Activated CD4-positive, alpha-beta memory T cell treated with anti-CD3 and anti-CD28 coated beads, Interleukin-2, amount 10 ng/mL, durations not matched to agents 7 days and 5 days (primary cell): ENCODE measurements at regions not wholly inside any gene's neighbourhood (a gene's known extent, or its start where the extent isn't known, plus 50 kb on each side); places are given as distances from the start of the nearest gene placed in this dataset.

Experiments used
- CTCF ChIA-PET: fragments of 350-600 bp; sonication (Branson Sonifier 250); formaldehyde crosslinking; loops from one replicate; lab custom pipeline; 2021; ENCODE audit warnings: antibody characterized with exemption, inconsistent platforms; lab: Charles Lee
- POLR2A ChIA-PET: fragments of 350-600 bp; sonication (Branson Sonifier 250); formaldehyde crosslinking; loops from one replicate; lab custom pipeline; 2021; ENCODE audit warnings: antibody characterized with exemption; lab: Charles Lee
- DNase-seq: peaks from one replicate; pipeline ENCODE4 v3.0.0-alpha.2; 2020
- H3K27ac Mint-ChIP-seq: one replicate; pipeline ENCODE4 v1.8.0; 2021; ENCODE audit warnings: mild to moderate bottlenecking, mixed read lengths
- H3K27me3 Mint-ChIP-seq: one replicate; pipeline ENCODE4 v1.8.0; 2021; ENCODE audit warnings: mixed read lengths
- H3K36me3 Mint-ChIP-seq: one replicate; pipeline ENCODE4 v1.8.0; 2021; ENCODE audit warnings: low read depth, mixed read lengths
- H3K4me1 Mint-ChIP-seq: one replicate; pipeline ENCODE4 v1.8.0; 2021; ENCODE audit warnings: mixed read lengths
- H3K4me3 Mint-ChIP-seq: one replicate; pipeline ENCODE4 v1.8.0; 2021; ENCODE audit warnings: mild to moderate bottlenecking, mixed read lengths
- H3K9me3 Mint-ChIP-seq: one replicate; pipeline ENCODE4 v1.8.0; 2021; ENCODE audit warnings: mixed read lengths

GRCh38 chr1:38129971-38130370 lies 83.4 kb upstream of the POU3F1 start:
- Mint-ChIP-seq H3K36me3 (no peaks in the 10 kb centered on the region), H3K4me3 (no peak overlapping the region), H3K27me3 (peaks cover 32% of the 10 kb centered on the region), H3K4me1 (no peaks in the 10 kb centered on the region), H3K9me3 (no peaks in the 10 kb centered on the region), H3K27ac (no peak overlapping the region)
- ChIA-PET POLR2A (no interaction called here), CTCF (no interaction called here)
- no peak for DNase-seq

- Mint-ChIP-seq H3K27ac (no peak overlapping the region), H3K4me1 (no peaks in the 10 kb centered on the region), H3K27me3 (peaks cover 28% of the 10 kb centered on the region), H3K9me3 (no peaks in the 10 kb centered on the region), H3K36me3 (no peaks in the 10 kb centered on the region), H3K4me3 (no peak overlapping the region)
- ChIA-PET CTCF (no interaction called here), POLR2A (no interaction called here)
- DNase-seq, result no peak
These were observed 82.9 kb upstream of the POU3F1 start for GRCh38 chr1:38129473-38129872.

GRCh38 chr1:38128926-38129453 lies 82.4 kb upstream of the POU3F1 start:
- no peak overlapping the region for H3K27ac Mint-ChIP-seq
- no peaks in the 10 kb centered on the region for H3K36me3 Mint-ChIP-seq
- H3K9me3 Mint-ChIP-seq, result no peaks in the 10 kb centered on the region
- POLR2A ChIA-PET, result no interaction called here
- peaks cover 23% of the 10 kb centered on the region for H3K27me3 Mint-ChIP-seq
- H3K4me3 Mint-ChIP-seq, result no peak overlapping the region
- DNase-seq, result no peak
- CTCF ChIA-PET, result no interaction called here
- H3K4me1 Mint-ChIP-seq, result no peaks in the 10 kb centered on the region

GRCh38 chr1:38128511-38128910 lies 81.9 kb upstream of the POU3F1 start:
- CTCF ChIA-PET, result no interaction called here
- H3K36me3 Mint-ChIP-seq, result no peaks in the 10 kb centered on the region

GRCh38 chr1:38127428-38127827 lies 80.8 kb upstream of the POU3F1 start:
- POLR2A ChIA-PET, result no interaction called here
- CTCF ChIA-PET, result no interaction called here

More at GRCh38 chr1:38128511-38128910, 81.9 kb upstream of the POU3F1 start:
- no peak overlapping the region for H3K4me3 Mint-ChIP-seq
- no peaks in the 10 kb centered on the region for H3K9me3 Mint-ChIP-seq
- no peak for DNase-seq
- POLR2A ChIA-PET, result no interaction called here
- peaks cover 20% of the 10 kb centered on the region for H3K27me3 Mint-ChIP-seq
- no peak overlapping the region for H3K27ac Mint-ChIP-seq
- no peaks in the 10 kb centered on the region for H3K4me1 Mint-ChIP-seq

GRCh38 chr1:38126970-38127369 lies 80.4 kb upstream of the POU3F1 start:
- H3K4me1 Mint-ChIP-seq, result no peaks in the 10 kb centered on the region
- CTCF ChIA-PET, result no interaction called here
- no peak overlapping the region for H3K27ac Mint-ChIP-seq

More at GRCh38 chr1:38127428-38127827, 80.8 kb upstream of the POU3F1 start:
- Mint-ChIP-seq H3K4me1 (no peaks in the 10 kb centered on the region), H3K9me3 (no peaks in the 10 kb centered on the region), H3K4me3 (no peak overlapping the region), H3K27ac (no peak overlapping the region), H3K27me3 (peaks cover 12% of the 10 kb centered on the region), H3K36me3 (no peaks in the 10 kb centered on the region)
- DNase-seq, result no peak

GRCh38 chr1:38125837-38126520 lies 79.4 kb upstream of the POU3F1 start:
- DNase-seq, result no peak
- Mint-ChIP-seq H3K4me1 (no peaks in the 10 kb centered on the region), H3K4me3 (no peak overlapping the region), H3K27me3 (peaks cover under 1% of the 10 kb centered on the region), H3K9me3 (no peaks in the 10 kb centered on the region), H3K36me3 (no peaks in the 10 kb centered on the region), H3K27ac (no peak overlapping the region)
- ChIA-PET CTCF (no interaction called here), POLR2A (no interaction called here)

More at GRCh38 chr1:38126970-38127369, 80.4 kb upstream of the POU3F1 start:
- Mint-ChIP-seq H3K27me3 (peaks cover 9% of the 10 kb centered on the region), H3K36me3 (no peaks in the 10 kb centered on the region), H3K9me3 (no peaks in the 10 kb centered on the region), H3K4me3 (no peak overlapping the region)
- POLR2A ChIA-PET, result no interaction called here
- no peak for DNase-seq

GRCh38 chr1:38125016-38125415 lies 78.4 kb upstream of the POU3F1 start:
- no peak for DNase-seq
- POLR2A ChIA-PET, result no interaction called here
- H3K9me3 Mint-ChIP-seq, result no peaks in the 10 kb centered on the region
- no peaks in the 10 kb centered on the region for H3K4me1 Mint-ChIP-seq
- H3K27me3 Mint-ChIP-seq, result no peaks in the 10 kb centered on the region
- H3K36me3 Mint-ChIP-seq, result no peaks in the 10 kb centered on the region
- no peak overlapping the region for H3K27ac Mint-ChIP-seq
- H3K4me3 Mint-ChIP-seq, result no peak overlapping the region
- CTCF ChIA-PET, result no interaction called here

- Mint-ChIP-seq H3K27ac (no peak overlapping the region), H3K36me3 (no peaks in the 10 kb centered on the region), H3K27me3 (no peaks in the 10 kb centered on the region), H3K4me1 (no peaks in the 10 kb centered on the region), H3K9me3 (no peaks in the 10 kb centered on the region), H3K4me3 (no peak overlapping the region)
- DNase-seq, result no peak
- CTCF ChIA-PET, result no interaction called here
- POLR2A ChIA-PET, result no interaction called here
These were observed 77.0 kb upstream of the POU3F1 start for GRCh38 chr1:38123356-38124135.

GRCh38 chr1:38121231-38121680 lies 74.7 kb upstream of the POU3F1 start:
- POLR2A ChIA-PET, result no interaction called here

GRCh38 chr1:38120552-38121230 lies 74.1 kb upstream of the POU3F1 start:
- Mint-ChIP-seq H3K36me3 (no peaks in the 10 kb centered on the region), H3K9me3 (no peaks in the 10 kb centered on the region), H3K27ac (no peak overlapping the region), H3K4me3 (no peak overlapping the region), H3K27me3 (no peaks in the 10 kb centered on the region), H3K4me1 (no peaks in the 10 kb centered on the region)
- POLR2A ChIA-PET, result no interaction called here
- CTCF ChIA-PET, result no interaction called here
- no peak for DNase-seq

More at GRCh38 chr1:38121231-38121680, 74.7 kb upstream of the POU3F1 start:
- CTCF ChIA-PET, result no interaction called here
- Mint-ChIP-seq H3K27ac (no peak overlapping the region), H3K27me3 (no peaks in the 10 kb centered on the region), H3K4me3 (no peak overlapping the region), H3K36me3 (no peaks in the 10 kb centered on the region), H3K9me3 (no peaks in the 10 kb centered on the region), H3K4me1 (no peaks in the 10 kb centered on the region)
- no peak for DNase-seq

- Mint-ChIP-seq H3K27me3 (no peaks in the 10 kb centered on the region), H3K4me3 (no peak overlapping the region), H3K4me1 (no peaks in the 10 kb centered on the region), H3K36me3 (no peaks in the 10 kb centered on the region), H3K27ac (no peak overlapping the region), H3K9me3 (no peaks in the 10 kb centered on the region)
- no peak for DNase-seq
- ChIA-PET CTCF (no interaction called here), POLR2A (no interaction called here)
These were observed 72.4 kb upstream of the POU3F1 start for GRCh38 chr1:38118976-38119375.

- no peak for DNase-seq
- ChIA-PET CTCF (no interaction called here), POLR2A (no interaction called here)
- Mint-ChIP-seq H3K9me3 (no peaks in the 10 kb centered on the region), H3K27me3 (no peaks in the 10 kb centered on the region), H3K4me1 (no peaks in the 10 kb centered on the region), H3K36me3 (no peaks in the 10 kb centered on the region), H3K27ac (no peak overlapping the region), H3K4me3 (no peak overlapping the region)
These were observed 70.9 kb upstream of the POU3F1 start for GRCh38 chr1:38117444-38117887.
